ENCODE measurements at regions not wholly inside any gene's neighbourhood (a gene's known extent, or its start where the extent isn't known, plus 50 kb on each side); places are given as distances from the start of the nearest gene placed in this dataset.
"Not testable (repeated sequence)": the region's sequence is repeated elsewhere in the genome, so short reads cannot be mapped to it uniquely, and the experiment has no call there.

GRCh38 chr9:107832871-107833270, 343.3 kb upstream of the KLF4 start:
- H3K27ac ChIP-seq = no peak overlapping the region
- ATAC-seq (no peak), DNase-seq (no peak)
- TF ChIP-seq, protein P1, sequence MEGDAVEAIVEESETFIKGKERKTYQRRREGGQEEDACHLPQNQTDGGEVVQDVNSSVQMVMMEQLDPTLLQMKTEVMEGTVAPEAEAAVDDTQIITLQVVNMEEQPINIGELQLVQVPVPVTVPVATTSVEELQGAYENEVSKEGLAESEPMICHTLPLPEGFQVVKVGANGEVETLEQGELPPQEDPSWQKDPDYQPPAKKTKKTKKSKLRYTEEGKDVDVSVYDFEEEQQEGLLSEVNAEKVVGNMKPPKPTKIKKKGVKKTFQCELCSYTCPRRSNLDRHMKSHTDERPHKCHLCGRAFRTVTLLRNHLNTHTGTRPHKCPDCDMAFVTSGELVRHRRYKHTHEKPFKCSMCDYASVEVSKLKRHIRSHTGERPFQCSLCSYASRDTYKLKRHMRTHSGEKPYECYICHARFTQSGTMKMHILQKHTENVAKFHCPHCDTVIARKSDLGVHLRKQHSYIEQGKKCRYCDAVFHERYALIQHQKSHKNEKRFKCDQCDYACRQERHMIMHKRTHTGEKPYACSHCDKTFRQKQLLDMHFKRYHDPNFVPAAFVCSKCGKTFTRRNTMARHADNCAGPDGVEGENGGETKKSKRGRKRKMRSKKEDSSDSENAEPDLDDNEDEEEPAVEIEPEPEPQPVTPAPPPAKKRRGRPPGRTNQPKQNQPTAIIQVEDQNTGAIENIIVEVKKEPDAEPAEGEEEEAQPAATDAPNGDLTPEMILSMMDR (IDR thresholded peaks at IDR 0.05) = no peak
- TF ChIP-seq POLR2A (IDR thresholded peaks at IDR 0.05) = no peak
- no peak overlapping the region for H3K4me3 ChIP-seq
- intact Hi-C loops (cut with DNase I) = no loop called here
- no peaks in the 10 kb centered on the region for H3K27me3 ChIP-seq
- H3K4me1 ChIP-seq = peaks cover 0 to 22% (median 2%) of the 10 kb centered on the region in 4 donors
- H3K36me3 ChIP-seq = no peaks in the 10 kb centered on the region
- 59% methylated on average over 4 of the region's 4 CpGs for WGBS (ENCODE audit: insufficient coverage, low coverage, low lambda C conversion rate, missing lambda C conversion rate)
- no peaks in the 10 kb centered on the region for H3K9me3 ChIP-seq

GRCh38 chr9:107830479-107830878, 340.9 kb upstream of the KLF4 start:
- Histone ChIP-seq H3K9me3 (no peaks in the 10 kb centered on the region), H3K27ac (no peak overlapping the region), H3K4me1 (peaks cover 0 to 14% (median 2%) of the 10 kb centered on the region in 4 donors), H3K4me3 (no peak overlapping the region), H3K36me3 (no peaks in the 10 kb centered on the region), H3K27me3 (no peaks in the 10 kb centered on the region)
- ATAC-seq = peak; percentile 44 to 75 (median 68)
- intact Hi-C loops (cut with DNase I) = no loop called here
- DNase-seq = no peak
- WGBS (ENCODE audit: insufficient coverage, low coverage, low lambda C conversion rate, missing lambda C conversion rate) = 25% methylated on average over 3 of the region's 3 CpGs
- no peak for TF ChIP-seq POLR2A (IDR thresholded peaks at IDR 0.05)
- TF ChIP-seq, protein P1 (IDR thresholded peaks at IDR 0.05) = no peak

- intact Hi-C loops (cut with DNase I) = no loop called here
- TF ChIP-seq, protein P1 (IDR thresholded peaks at IDR 0.05) = no peak
- TF ChIP-seq POLR2A (IDR thresholded peaks at IDR 0.05) = no peak
- H3K4me3 ChIP-seq = no peak overlapping the region
- WGBS (ENCODE audit: insufficient coverage, low coverage, low lambda C conversion rate, missing lambda C conversion rate) = 33% methylated on average over 2 of the region's 2 CpGs
- no peaks in the 10 kb centered on the region for H3K9me3 ChIP-seq
- no peak for DNase-seq
- peaks cover 0 to 5% (median under 1%) of the 10 kb centered on the region in 4 donors for H3K4me1 ChIP-seq
- ATAC-seq = no peak
- no peaks in the 10 kb centered on the region for H3K36me3 ChIP-seq
- no peaks in the 10 kb centered on the region for H3K27me3 ChIP-seq
- no peak overlapping the region for H3K27ac ChIP-seq
These were observed 338.3 kb upstream of the KLF4 start for GRCh38 chr9:107827884-107828283.

DNA sequence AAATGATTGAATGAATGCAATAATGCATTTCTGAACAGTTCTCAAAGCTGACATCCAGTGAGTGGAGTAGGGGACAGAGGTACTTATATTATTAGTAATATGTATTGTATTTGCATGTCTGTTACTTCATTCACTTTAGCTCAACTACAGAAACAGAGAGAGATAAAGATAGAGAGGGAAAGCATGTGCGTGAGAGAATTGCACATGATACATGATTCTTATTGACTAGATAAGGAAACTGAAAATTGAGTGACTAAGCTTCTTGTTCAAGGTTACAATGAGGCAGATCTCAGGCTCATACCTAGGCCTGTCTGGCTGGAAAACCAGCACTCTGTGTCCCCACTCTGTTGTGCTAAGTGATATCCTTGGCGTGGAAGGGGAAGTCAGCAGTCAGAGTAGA, 337.7 kb upstream of the KLF4 start:
- no peak overlapping the region for H3K27ac ChIP-seq
- intact Hi-C loops (cut with DNase I) = no loop called here
- no peak overlapping the region for H3K4me3 ChIP-seq
- no peaks in the 10 kb centered on the region for H3K9me3 ChIP-seq
- no peaks in the 10 kb centered on the region for H3K27me3 ChIP-seq
- DNase-seq = no peak
- H3K4me1 ChIP-seq = peaks cover 0 to 4% (median 0%) of the 10 kb centered on the region in 4 donors
- H3K36me3 ChIP-seq = no peaks in the 10 kb centered on the region
- WGBS (ENCODE audit: insufficient coverage, low coverage, low lambda C conversion rate, missing lambda C conversion rate) = 69% methylated on average over 2 of the region's 2 CpGs
- ATAC-seq = no peak
- TF ChIP-seq, protein P1 (IDR thresholded peaks at IDR 0.05) = no peak
- no peak for TF ChIP-seq POLR2A (IDR thresholded peaks at IDR 0.05)

GRCh38 chr9:107826688-107826983, 337.1 kb upstream of the KLF4 start:
- H3K27me3 ChIP-seq; DNase-seq; intact Hi-C loops (cut with DNase I); H3K4me3 ChIP-seq; H3K4me1 ChIP-seq; H3K9me3 ChIP-seq; H3K36me3 ChIP-seq; ATAC-seq; H3K27ac ChIP-seq: not testable (repeated sequence)
- 87% methylated on average over 3 of the region's 7 CpGs for WGBS (ENCODE audit: insufficient coverage, low coverage, low lambda C conversion rate, missing lambda C conversion rate)

Data from right lobe of liver (tissue), 6 donors.